Astrocyte of the hippocampus (primary cell): ENCODE measurements at regions not wholly inside any gene's neighbourhood (a gene's known extent, or its start where the extent isn't known, plus 50 kb on each side); places are given as distances from the start of the nearest gene placed in this dataset.
A peak's percentile ranks its signal among the peaks of the same experiment; 100 is the strongest.

ENCODE experiments used
- DNase-seq: peaks from one replicate; pipeline ENCODE4 v3.0.0; 2011; ENCODE audit warnings: low read depth, low spot score

GRCh38 chr6:150537893-150538292 is 61.8 kb upstream of the PLEKHG1 start:
- DNase-seq, result no peak

- no peak for DNase-seq
Observed at GRCh38 chr6:150539111-150539510, 60.6 kb upstream of the PLEKHG1 start.

GRCh38 chr6:150539568-150539967 is 60.1 kb upstream of the PLEKHG1 start:
- DNase-seq, result no peak

- no peak for DNase-seq
Observed at GRCh38 chr6:150541576-150541975, 58.1 kb upstream of the PLEKHG1 start.

GRCh38 chr6:150543178-150543577 is 56.5 kb upstream of the PLEKHG1 start:
- no peak for DNase-seq

GRCh38 chr6:150544793-150545192 is 54.9 kb upstream of the PLEKHG1 start:
- no peak for DNase-seq

- no peak for DNase-seq
Observed at GRCh38 chr6:150546457-150546856, 53.2 kb upstream of the PLEKHG1 start.

- DNase-seq, result no peak
Observed at GRCh38 chr6:150547502-150548222, 52.0 kb upstream of the PLEKHG1 start.

GRCh38 chr6:150548330-150548729 is 51.4 kb upstream of the PLEKHG1 start:
- DNase-seq, result no peak

- no peak for DNase-seq
Observed at GRCh38 chr6:150549007-150549406, 50.7 kb upstream of the PLEKHG1 start.

GRCh38 chr6:150549674-150550101 is 50.0 kb upstream of the PLEKHG1 start:
- peak; percentile 25 for DNase-seq
